Calu3 (cell line): ENCODE measurements at regions not wholly inside any gene's neighbourhood (a gene's known extent, or its start where the extent isn't known, plus 50 kb on each side); places are given as distances from the start of the nearest gene placed in this dataset.

Experiments
- BruUV-seq: library from RNA; stranded (reverse); fragments of 400-500 nt; replicated peaks from 2 replicates; lab custom pipeline; 2021; lab: Mats Ljungman, UMichigan
- CTCF ChIA-PET: fragments of 300-600 bp; sonication (Branson Sonifier 250); formaldehyde crosslinking; loops from one replicate; lab custom pipeline; 2022; ENCODE audit warnings: antibody characterized with exemption; lab: Charles Lee
- DNase-seq: peaks from one replicate; pipeline ENCODE4 v3.0.0; 2022
- H3K27ac Mint-ChIP-seq: one replicate; pipeline ENCODE4 v1.8.0; 2022; ENCODE audit warnings: mixed read lengths; ENCODE audit not compliant: unreplicated experiment
- H3K27me3 Mint-ChIP-seq: one replicate; pipeline ENCODE4 v1.8.0; 2022; ENCODE audit warnings: mixed read lengths; ENCODE audit not compliant: unreplicated experiment
- H3K36me3 Mint-ChIP-seq: one replicate; pipeline ENCODE4 v1.8.0; 2022; ENCODE audit warnings: mild to moderate bottlenecking, moderate library complexity, mixed read lengths; ENCODE audit not compliant: insufficient read depth, unreplicated experiment
- H3K4me1 Mint-ChIP-seq: one replicate; pipeline ENCODE4 v1.8.0; 2022; ENCODE audit warnings: mild to moderate bottlenecking, low read depth, mixed read lengths; ENCODE audit not compliant: unreplicated experiment
- H3K4me3 Mint-ChIP-seq: one replicate; pipeline ENCODE4 v1.8.0; 2022; ENCODE audit warnings: mild to moderate bottlenecking, low read depth, moderate library complexity, mixed read lengths; ENCODE audit not compliant: unreplicated experiment
- H3K9me3 Mint-ChIP-seq: one replicate; pipeline ENCODE4 v1.8.0; 2022; ENCODE audit warnings: low read depth, mixed read lengths; ENCODE audit not compliant: unreplicated experiment
- CTCF ChIP-seq: fragments of 200-600 bp; IDR thresholded peaks from one replicate; pipeline ENCODE4 v1.8.0; 2022; ENCODE audit warnings: antibody characterized with exemption; ENCODE audit not compliant: unreplicated experiment
- intact Hi-C: fragments of 100-400 bp; cut with micrococcal nuclease; formaldehyde crosslinking; loops from one replicate; pipeline ENCODE4 v1.10.0; 2022; ENCODE audit not compliant: unreplicated experiment

- DNase-seq, result no peak
- intact Hi-C loops, result no loop called here
- H3K27ac Mint-ChIP-seq, result no peak overlapping the region
- H3K4me3 Mint-ChIP-seq, result no peak overlapping the region
- no TSS peak for BruUV-seq
- no peak for TF ChIP-seq CTCF
- no peaks in the 10 kb centered on the region for H3K27me3 Mint-ChIP-seq
- no peaks in the 10 kb centered on the region for H3K9me3 Mint-ChIP-seq
- H3K4me1 Mint-ChIP-seq, result no peaks in the 10 kb centered on the region
- CTCF ChIA-PET, result no interaction called here
- no peaks in the 10 kb centered on the region for H3K36me3 Mint-ChIP-seq
Measured at GRCh38 chr4:125758438-125758837, 443.7 kb downstream of the FAT4 start.

GRCh38 chr4:125760201-125760819 lies 445.6 kb downstream of the FAT4 start:
- Mint-ChIP-seq H3K36me3 (no peaks in the 10 kb centered on the region), H3K27me3 (no peaks in the 10 kb centered on the region), H3K27ac (no peak overlapping the region), H3K4me3 (no peak overlapping the region), H3K9me3 (no peaks in the 10 kb centered on the region), H3K4me1 (no peaks in the 10 kb centered on the region)
- no peak for TF ChIP-seq CTCF
- CTCF ChIA-PET, result no interaction called here
- DNase-seq, result no peak
- no TSS peak for BruUV-seq
- intact Hi-C loops, result loop anchor here (5.0 kb wide), 1 partner anchor 217 kb away; no protein-coding TSS in a partner anchor

- Mint-ChIP-seq H3K9me3 (no peaks in the 10 kb centered on the region), H3K36me3 (no peaks in the 10 kb centered on the region), H3K4me1 (no peaks in the 10 kb centered on the region), H3K27ac (no peak overlapping the region), H3K4me3 (no peak overlapping the region), H3K27me3 (no peaks in the 10 kb centered on the region)
- intact Hi-C loops, result loop anchor here (5.0 kb wide), 1 partner anchor 216 kb away; no protein-coding TSS in a partner anchor
- TF ChIP-seq CTCF, result no peak
- DNase-seq, result no peak
- CTCF ChIA-PET, result no interaction called here
- BruUV-seq, result no TSS peak
Measured at GRCh38 chr4:125760956-125761355, 446.2 kb downstream of the FAT4 start.

GRCh38 chr4:125762537-125762936 lies 447.8 kb downstream of the FAT4 start:
- CTCF ChIA-PET, result interaction anchor here (0.6 kb wide), 1 partner anchor 843 kb away, joined by 5 read pairs; no protein-coding TSS in a partner anchor
- intact Hi-C loops, result loop anchor here (5.0 kb wide), 1 partner anchor 215 kb away; no protein-coding TSS in a partner anchor
- no peaks in the 10 kb centered on the region for H3K4me1 Mint-ChIP-seq
- DNase-seq, result no peak
- no peaks in the 10 kb centered on the region for H3K36me3 Mint-ChIP-seq
- no peak overlapping the region for H3K4me3 Mint-ChIP-seq
- H3K27ac Mint-ChIP-seq, result no peak overlapping the region
- no peaks in the 10 kb centered on the region for H3K27me3 Mint-ChIP-seq
- H3K9me3 Mint-ChIP-seq, result no peaks in the 10 kb centered on the region
- BruUV-seq, result no TSS peak
- TF ChIP-seq CTCF, result no peak
